ENCODE measurements at regions not wholly inside any gene's neighbourhood (a gene's known extent, or its start where the extent isn't known, plus 50 kb on each side); places are given as distances from the start of the nearest gene placed in this dataset.
"Not testable (repeated sequence)": the region's sequence is repeated elsewhere in the genome, so short reads cannot be mapped to it uniquely, and the experiment has no call there.

GRCh38 chr2:76160670-76161069 lies 450.0 kb upstream of the GCFC2 start:
- no peak for DNase-seq

GRCh38 chr2:76159042-76159648 lies 448.4 kb upstream of the GCFC2 start:
- DNase-seq = no peak

DNA sequence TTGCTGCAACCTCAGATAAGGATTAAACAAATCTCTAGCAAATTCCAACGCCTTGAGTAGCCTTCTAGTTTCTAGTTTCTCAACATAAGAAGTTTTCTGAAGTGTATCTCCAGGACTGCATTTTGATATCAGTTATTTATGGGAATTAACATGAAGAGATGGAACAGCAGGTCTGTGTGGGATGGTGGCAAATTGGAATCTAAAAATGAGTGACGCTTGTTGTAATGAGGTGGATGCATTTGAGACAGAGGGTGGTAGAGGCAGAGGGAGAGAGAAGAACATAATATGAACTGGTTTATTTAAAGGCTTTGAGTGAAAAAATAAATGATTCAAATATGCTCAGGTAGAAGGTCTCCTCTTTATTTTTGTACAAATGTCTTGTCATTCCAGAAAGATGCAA lies 446.8 kb upstream of the GCFC2 start:
- no peak for DNase-seq

- DNase-seq = no peak
These were observed 444.3 kb upstream of the GCFC2 start for GRCh38 chr2:76154981-76155380.

- no peak for DNase-seq
These were observed 439.1 kb upstream of the GCFC2 start for GRCh38 chr2:76149846-76150245.

- not testable (repeated sequence) for DNase-seq
These were observed 428.6 kb upstream of the GCFC2 start for GRCh38 chr2:76139303-76139702.

- DNase-seq = no peak
These were observed 417.9 kb upstream of the GCFC2 start for GRCh38 chr2:76128622-76129021.

DNA sequence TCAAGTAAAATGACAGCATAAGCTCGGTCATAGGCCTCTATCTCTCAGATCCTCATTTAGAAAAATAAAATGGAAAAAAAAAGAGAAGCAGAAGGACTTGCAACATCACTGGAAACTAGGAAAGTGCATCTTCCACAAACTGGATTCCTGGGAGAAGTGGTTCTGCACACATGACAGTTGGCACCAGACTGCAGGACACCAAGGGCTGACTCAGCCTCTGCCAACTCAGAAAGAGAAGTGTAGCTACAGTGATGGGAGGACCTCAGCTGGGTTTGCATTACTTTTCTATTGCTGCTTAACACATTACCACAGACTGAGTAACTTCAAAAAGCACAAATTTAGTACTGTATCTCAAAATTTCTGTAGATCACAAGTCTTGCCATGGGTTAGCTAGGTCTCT lies 409.5 kb upstream of the GCFC2 start:
- no peak for DNase-seq

DNA sequence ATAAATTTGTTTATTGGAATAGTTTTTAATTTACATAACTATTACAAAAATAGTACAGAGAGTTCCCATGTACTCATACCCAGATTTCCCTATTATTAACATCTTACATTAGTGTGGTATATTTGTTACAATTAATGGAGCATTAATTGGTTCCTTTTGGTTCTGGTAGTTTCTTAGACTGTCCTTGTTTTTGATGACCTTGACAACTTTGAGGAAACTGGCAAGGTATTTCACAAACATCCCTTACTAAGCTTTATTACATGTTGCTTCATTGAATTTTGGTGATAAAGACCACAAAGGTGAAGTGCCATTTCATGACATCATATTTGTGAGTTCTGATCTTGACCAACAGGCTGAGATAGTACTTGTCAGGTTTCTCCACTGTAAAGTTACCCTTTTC lies 379.0 kb upstream of the GCFC2 start:
- DNase-seq = no peak

DNA sequence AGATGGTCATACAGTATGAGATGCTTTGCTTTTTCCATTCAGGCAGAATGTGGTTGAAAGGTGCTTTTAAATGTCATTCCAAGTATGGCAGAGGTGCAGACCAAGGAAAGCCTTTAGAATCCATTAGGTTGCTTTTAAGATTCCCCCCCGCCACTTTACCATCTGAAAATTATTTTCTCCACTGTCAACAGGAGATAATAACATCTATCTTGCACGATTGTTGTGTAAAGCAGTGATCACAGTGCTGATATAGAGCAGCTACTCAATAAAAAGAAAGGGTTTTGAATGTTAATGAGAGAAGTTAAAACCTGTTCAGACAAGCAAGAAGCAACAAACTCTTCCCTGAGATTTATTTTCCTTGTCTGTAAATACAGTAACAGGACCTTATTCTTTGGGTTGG lies 372.5 kb upstream of the GCFC2 start:
- DNase-seq = no peak

DNA sequence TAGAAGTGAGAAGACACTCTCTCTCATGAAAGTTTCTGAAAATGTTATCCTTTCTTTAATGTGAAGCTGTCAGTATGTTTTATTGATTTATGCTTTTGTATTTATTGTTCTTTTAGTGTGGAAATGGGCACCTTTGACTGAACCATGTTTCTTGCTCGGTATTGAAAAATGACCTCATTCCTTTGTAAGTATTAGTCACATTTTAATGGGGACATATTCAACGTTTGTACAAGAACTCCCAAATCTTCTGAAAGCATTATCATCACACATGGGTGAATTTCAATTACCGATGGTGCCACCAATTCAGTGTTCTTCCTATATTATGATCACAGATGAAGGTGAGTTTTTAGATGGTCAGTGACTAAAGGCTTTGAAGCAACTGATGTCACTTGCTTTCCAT lies 371.8 kb upstream of the GCFC2 start:
- no peak for DNase-seq

DNA sequence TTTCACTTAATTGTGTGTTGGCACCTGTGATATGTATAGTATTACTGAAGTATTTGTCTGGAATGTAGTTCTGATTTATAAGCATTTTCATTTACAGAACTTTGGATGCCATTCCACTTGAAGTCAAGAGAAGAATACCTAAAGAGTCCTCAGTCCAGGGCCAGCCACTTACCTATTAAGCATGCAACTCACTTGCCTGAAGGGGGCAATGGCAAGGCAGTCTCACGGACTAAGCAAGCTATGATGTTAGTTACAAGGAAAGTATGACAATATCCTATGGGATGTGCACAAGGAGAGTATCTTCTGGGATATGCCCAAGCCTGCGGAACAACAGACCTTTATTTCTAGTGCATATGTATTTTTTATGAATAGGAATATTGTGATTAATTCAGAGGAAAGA lies 369.4 kb upstream of the GCFC2 start:
- DNase-seq = no peak

GRCh38 chr2:76075126-76075525 lies 364.4 kb upstream of the GCFC2 start:
- DNase-seq = no peak

DNA sequence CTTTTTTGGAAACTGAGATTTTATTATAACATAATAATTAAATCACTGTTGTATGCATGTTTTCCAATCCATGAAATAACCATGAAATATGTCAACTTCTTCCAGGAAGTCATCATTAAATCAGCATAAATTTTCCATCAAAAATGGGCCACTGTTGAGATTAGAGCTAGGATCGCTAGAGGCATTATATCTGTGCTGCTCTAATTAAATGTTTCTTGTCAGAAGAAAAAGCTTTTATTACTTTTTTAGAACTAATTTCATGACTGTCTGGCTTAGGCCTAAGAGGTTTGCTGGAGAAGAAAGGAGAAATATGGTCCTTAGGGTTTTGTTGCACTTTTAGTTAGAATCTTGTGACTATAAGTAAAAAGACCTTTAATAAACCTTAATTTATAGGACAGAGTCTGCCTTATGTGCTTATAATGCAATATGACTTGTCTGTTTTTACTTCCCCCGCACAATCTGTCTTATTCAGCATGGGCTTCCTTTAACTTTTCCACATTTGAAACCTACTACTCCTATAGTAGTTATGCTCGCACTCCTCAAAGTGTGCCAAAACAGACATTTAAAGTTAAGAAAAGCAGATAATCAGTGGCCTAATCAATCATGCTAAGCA lies 363.4 kb upstream of the GCFC2 start:
- DNase-seq = no peak

- no peak for DNase-seq
These were observed 339.5 kb upstream of the GCFC2 start for GRCh38 chr2:76050196-76050595.

DNA sequence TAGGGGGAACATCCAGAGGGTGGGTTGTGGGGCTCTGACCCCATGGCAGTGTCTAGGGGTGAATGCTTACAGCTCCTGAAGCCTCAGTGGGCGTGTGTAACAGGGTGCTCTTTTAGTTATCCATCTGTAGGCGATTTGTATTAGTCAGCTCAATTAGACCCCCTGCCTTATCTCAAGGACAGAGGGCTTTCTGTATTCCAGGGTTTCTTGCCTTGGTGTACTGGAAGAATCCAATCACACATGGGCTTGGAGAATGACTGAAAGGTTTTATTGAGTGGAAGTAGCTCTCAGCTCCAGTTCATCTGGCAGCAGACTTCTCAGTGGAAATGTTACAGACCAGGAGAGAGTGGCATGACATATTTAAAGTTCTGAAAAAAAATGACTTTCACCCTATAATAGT lies 334.0 kb upstream of the GCFC2 start:
- no peak for DNase-seq

DNA sequence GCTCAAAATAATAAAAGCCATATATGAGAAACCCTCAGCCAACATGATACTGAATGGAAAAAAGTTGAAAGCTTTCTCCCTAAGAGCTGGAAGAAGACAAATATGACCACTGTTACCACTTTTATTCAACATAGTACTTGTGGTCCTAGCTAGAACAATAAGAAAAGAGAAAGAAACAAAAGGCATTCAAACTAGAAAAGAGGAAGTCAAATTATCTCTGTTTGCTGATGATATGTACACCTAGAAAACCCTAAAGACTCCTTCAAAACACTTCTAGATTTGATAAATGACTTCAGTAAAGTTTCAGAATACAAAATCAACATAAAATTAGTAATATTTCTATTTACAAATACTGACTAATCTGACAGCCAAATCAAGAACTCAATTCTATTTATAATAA lies 328.8 kb upstream of the GCFC2 start:
- no peak for DNase-seq

DNA sequence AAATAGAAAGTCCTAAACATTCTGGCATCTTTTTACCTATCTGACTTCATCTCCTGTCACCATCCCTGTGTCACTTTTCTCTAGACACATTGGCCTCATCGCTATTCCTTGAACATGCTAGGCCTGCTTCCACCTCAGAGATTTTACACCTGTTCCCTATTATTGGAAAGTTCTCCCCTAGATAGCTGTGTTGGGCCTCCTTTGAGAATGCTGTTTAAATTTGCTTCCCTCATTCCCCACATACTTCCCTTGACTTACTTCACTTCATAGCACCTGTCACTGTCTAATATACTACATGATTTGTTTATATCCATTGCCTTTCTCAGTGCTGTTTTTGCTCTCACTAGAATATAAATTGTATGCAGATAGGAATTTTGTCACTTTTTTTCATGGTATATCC lies 317.0 kb upstream of the GCFC2 start:
- DNase-seq = no peak

DNA sequence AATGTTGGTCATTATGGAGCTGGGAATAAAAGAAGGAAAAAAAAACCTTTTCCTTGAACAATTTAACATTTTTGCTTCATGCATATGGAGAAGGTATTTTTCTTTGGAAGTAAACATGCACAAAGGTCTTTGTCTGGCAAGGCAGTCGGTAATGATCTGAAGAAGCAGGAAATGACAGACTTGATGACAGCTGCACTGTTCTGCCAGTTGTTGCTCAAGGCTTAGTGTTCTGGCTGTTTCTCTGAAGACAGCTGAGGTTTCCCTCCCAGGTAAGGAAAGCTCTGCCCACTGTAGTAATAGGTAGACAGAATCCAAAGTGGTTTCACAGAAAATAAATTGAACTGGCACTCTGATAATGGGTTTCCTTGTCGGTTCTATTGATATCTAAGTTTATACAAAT lies 308.4 kb upstream of the GCFC2 start:
- no peak for DNase-seq

DNA sequence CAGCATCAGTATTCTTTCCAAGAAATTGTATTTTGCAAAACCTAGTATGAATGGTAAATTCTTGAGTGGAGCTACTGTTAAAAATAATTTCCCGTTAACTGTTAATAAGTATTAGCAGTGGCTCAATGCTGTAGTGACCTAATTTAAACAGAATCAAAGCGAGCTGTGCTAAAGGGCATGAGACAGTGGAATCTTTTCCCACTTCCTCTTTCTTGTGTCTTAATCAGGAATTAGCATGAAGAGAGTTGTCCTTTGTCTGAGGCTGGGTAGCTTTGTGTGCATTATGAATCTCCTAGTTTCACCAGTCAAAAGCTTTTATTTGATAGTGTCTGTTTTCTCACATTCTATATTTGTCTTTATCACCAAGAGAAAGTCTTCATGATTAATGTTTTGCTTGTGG lies 298.8 kb upstream of the GCFC2 start:
- DNase-seq = no peak

GRCh38 chr2:76008001-76008702 lies 297.4 kb upstream of the GCFC2 start:
- no peak for DNase-seq

DNA sequence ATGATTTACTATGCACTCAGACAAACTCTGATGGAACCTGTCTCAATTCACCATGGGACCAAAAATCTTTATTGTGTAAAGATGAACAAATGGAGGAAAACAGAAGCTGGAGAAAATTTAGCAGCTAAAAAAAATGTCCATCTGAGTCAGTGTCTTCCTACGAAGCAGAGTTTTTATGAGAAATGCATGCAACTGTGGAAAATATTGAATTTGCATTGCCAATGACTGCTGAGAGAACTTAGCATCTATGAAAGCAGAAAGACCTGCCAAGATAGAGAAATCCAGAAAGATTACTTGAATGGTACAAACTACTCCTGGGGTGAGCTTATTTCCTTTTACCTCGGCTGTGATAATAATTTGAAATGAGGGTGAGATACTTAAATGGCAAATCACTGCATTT lies 289.7 kb upstream of the GCFC2 start:
- no peak for DNase-seq

- no peak for DNase-seq
These were observed 287.7 kb upstream of the GCFC2 start for GRCh38 chr2:75998451-75998850.

- DNase-seq = no peak
These were observed 284.0 kb upstream of the GCFC2 start for GRCh38 chr2:75994759-75995158.

GRCh38 chr2:75988622-75989021 lies 277.9 kb upstream of the GCFC2 start:
- not testable (repeated sequence) for DNase-seq

Data from stimulated activated CD8-positive, alpha-beta memory T cell treated with anti-CD3 and anti-CD28 coated beads, Interleukin-4, amount 100 ng/mL, for 48 hours (primary cell).